Stimulated activated CD4-positive, alpha-beta T cell treated with anti-CD3 and anti-CD28 coated beads, Interleukin-1b, Interleukin-23, amount 100 ng/mL, for 24 hours (primary cell): ENCODE measurements at regions not wholly inside any gene's neighbourhood (a gene's known extent, or its start where the extent isn't known, plus 50 kb on each side); places are given as distances from the start of the nearest gene placed in this dataset.

Experiments
- DNase-seq, 4 experiments: peaks; one replicate each; pipeline ENCODE4 v3.0.0-alpha.2; 2020; ENCODE audit warnings: low read depth in 4 of 4, low spot score in 1 of 4

- DNase-seq: no peak
Measured at GRCh38 chr16:6335072-6335471, 997.6 kb upstream of the RBFOX1 start.

- no peak for DNase-seq
Measured at GRCh38 chr16:6331770-6332169, 1000.9 kb upstream of the RBFOX1 start.

- DNase-seq: no peak
Measured at GRCh38 chr16:6317934-6318333, 1014.7 kb upstream of the RBFOX1 start.

DNA sequence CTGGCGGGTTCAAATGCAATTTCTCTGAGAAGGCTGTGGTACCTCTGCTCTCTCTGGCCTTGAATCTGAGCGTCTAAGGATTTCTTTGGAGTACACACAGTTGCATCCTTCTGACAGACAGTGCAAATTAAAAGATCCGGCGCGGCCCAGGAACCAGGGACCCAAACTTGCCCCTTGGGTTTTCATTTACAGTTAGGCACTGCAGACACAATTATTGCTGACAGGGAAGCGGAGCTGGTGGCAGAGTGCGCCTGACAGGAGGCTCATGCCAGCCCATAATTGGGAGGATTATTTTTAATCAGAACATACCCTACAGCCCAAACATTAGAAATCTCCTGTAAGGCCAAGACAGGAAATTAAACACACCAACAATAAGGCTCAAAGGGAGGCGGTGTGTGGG lies 1023.4 kb upstream of the RBFOX1 start:
- DNase-seq: no peak

- no peak for DNase-seq
Measured at GRCh38 chr16:6308176-6308575, 1024.5 kb upstream of the RBFOX1 start.

DNA sequence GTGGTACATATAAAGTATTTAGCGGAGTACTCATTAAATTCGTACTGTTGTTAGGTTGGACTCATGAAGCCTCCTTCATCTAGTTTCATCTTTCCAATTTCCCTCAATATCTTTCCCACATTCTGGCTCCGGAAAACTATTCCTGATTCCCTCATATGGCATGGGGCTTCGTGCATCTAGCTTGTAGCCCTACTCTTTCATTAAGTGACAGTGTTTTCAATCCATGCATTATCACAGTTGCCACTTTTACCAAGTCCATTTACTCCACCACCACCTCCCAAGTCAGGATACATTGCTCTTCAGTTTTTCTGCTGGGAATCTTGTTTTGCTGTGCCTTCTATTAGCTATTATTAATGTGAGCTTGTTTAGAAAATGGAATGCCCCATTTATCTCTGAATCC lies 1032.1 kb upstream of the RBFOX1 start:
- DNase-seq: no peak

DNA sequence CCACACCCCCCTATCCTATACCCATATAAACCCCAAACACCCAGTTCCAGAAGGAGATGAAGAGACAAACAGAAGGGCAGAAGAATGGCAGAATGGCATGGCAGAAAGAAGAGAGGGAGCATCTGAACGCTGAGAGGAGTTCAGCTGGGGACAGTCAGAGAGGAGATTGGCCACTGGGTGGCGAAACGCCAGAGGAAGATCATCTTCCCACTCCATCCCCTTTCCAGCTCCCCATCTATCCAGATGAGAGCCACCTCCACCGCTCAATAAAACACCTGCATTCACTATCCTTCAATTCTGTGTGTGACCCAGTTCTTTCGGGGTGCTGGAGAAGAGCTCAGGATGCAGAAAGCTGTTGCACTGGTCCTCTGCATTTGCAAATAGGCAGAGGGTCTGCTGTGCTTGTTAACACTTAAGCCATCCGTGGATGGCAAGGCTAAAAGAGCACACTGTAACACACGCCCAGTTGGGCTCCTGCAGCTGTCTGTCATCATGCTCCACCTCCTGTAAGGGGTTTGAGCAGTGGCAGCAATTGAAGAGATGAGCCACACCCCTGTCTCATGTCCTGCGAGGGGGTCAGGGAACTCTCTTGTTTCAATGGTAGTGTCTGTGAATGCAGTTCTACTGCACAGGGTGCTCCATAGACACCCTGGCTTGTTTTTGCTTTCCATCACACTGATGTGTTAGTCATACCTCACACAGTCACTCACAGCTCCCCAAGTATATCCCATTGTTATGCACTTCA lies 1034.8 kb upstream of the RBFOX1 start:
- DNase-seq: no peak

DNA sequence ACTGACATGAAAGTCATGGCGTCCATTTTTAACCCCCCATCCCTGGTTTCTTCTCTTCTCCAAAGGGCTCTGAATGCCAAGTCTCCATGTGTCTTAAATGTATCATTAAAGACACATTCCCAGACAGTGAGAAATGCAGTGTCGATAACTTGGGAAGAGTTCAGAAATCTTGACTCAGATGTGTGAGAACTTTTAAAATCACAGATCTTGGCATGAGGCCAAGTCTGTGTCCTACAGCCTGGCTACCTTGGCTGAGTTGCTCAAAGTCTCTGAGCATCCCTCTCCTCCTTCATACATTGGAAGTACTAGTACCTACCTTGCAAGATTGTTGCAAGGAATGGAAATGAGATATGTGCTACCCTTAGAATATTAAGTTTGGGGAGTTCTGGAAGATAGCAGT lies 1046.5 kb upstream of the RBFOX1 start:
- no peak for DNase-seq

DNA sequence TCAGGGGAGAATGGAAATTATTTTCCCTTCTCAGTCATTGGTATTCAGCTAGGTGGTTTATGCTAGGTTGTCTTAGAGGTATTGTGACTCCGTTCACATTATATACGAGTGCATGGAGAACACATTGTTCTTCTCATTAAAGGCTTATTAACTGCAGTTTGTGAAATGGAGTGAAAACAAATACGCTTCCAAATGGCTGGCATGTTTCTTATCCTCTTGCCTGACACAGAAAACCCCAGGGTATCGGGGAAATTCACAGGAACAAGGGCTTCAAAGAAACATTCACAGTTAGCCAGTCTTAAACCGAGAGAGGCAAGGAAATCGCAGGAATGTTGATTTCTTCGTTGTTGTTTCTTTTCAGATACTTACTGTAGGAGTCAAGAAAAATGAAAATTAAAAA lies 1047.9 kb upstream of the RBFOX1 start:
- DNase-seq: no peak

DNA sequence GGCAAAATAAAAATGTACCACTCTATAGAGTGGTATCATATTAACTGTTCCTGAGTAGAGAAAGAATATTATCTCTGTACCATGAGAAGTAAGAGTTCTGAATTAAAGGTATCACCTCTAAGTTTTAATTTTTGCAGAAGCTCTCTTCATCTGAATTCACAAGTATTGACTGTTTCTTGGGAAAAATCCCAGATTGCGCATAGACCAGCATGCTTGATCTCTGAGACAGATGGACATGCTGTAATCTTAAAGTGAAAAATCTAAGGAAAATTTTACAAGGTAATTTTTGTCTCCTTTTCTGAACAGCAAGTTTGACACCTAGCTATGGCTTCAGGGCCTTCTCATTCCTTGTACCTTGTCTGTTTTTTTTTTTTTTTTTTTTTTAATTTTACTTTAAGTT lies 1050.7 kb upstream of the RBFOX1 start:
- no peak for DNase-seq

DNA sequence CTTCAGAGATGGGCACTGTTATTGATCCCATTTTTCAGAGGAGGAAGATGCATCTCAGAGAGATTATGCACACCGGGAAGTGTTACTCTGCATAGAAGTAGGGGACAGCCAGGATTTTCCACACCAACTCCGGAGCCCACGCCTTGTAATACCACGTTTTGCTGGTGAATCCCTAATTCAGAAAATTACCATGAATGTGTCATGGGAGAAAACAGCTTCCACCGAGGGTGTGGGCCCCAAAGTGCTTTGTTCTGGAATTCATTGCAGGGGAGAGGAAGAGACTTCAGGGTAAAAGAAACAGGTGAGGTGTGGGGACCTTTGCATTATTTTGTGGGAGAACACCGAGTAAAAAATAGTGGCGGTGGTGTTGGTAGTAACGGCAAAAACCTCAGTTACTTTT lies 1051.4 kb upstream of the RBFOX1 start:
- no peak for DNase-seq

GRCh38 chr16:6280055-6280454 lies 1052.6 kb upstream of the RBFOX1 start:
- no peak for DNase-seq

DNA sequence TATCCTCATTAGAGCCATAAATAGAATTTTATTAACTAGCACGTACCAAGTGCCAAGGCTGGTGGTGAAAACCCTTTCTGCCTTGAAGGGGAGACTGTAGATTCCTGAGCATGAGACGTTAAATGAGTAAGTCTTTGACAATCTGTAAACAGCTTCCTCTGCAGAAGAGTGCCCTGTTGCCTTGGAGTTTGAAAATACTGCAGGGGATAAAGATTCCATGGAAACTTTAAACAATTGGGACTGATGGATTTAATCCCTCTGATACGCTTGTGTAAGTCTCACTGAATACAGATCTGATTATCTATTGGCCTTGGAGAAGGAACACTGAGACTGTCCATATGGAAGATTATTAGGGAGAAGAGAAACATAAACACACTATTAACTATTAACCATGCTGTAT lies 1053.4 kb upstream of the RBFOX1 start:
- DNase-seq: no peak

GRCh38 chr16:6274351-6274750 lies 1058.3 kb upstream of the RBFOX1 start:
- no peak for DNase-seq

GRCh38 chr16:6267682-6268081 lies 1065.0 kb upstream of the RBFOX1 start:
- no peak for DNase-seq

- no peak for DNase-seq
Measured at GRCh38 chr16:6266703-6267102, 1065.9 kb upstream of the RBFOX1 start.

DNA sequence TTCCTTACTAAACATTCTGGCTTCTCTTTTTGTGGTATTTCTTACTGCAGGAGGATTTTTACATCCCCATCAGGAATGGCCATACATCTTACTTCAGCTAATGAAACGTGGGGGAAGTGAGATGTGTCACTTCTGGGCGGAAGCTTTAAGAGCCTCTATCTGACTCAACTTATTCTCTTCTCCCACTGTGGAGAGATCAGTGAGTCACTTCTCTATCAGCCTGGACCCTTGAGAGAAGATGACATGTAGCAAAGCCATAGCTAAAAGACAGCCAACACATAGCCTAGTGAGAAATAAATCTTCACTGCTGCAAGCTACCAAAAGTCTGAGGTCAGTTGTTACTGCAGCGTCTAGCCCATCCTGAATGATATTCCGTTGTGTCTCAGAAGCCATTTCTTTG lies 1066.7 kb upstream of the RBFOX1 start:
- no peak for DNase-seq

DNA sequence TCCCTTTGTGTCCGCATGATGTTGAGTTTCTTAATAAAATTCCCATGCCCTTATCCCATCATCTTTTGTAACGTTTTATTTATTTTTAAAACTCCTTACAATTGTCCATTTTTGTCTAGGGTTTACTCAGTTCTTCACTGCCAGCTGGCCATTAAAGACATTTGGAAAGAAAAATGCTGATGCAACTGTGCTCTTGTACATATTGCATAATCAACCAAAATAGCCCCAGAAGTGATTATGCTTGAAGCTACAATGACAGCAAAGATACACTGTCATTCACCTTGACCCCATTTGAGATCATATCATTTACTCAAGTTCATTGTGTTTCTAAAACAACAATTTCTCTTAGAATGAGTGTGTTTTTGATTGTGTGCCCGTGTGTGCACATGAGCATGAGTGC lies 1074.6 kb upstream of the RBFOX1 start:
- DNase-seq: no peak

GRCh38 chr16:6252541-6252940 lies 1080.1 kb upstream of the RBFOX1 start:
- no peak for DNase-seq

GRCh38 chr16:6250511-6250910 lies 1082.1 kb upstream of the RBFOX1 start:
- DNase-seq: no peak

DNA sequence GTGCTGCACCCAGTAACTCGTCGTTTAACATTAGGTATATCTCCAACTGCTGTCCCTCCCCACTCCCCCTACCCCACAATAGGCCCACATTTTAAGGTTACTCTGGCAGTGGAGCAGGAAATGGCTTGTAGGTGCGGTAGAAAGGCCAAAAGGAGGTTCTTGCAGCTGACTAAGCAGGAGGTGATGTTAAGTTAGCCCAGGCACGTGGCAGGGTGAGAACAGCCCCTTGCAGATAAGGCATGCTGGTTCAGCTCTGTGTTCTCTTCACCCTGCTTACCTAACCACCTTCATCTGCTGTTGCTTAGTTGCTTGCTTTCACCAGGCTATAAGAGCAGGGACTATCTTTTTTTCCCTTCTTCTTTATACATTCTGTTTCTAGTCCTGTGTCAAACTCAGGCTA lies 1082.8 kb upstream of the RBFOX1 start:
- DNase-seq: no peak

GRCh38 chr16:6248199-6248598 lies 1084.4 kb upstream of the RBFOX1 start:
- no peak for DNase-seq

- DNase-seq: no peak
Measured at GRCh38 chr16:6247775-6248174, 1084.9 kb upstream of the RBFOX1 start.

- DNase-seq: no peak
Measured at GRCh38 chr16:6247150-6247549, 1085.5 kb upstream of the RBFOX1 start.
